ENCODE measurements at regions not wholly inside any gene's neighbourhood (a gene's known extent, or its start where the extent isn't known, plus 50 kb on each side); places are given as distances from the start of the nearest gene placed in this dataset.
A peak's percentile ranks its signal among the peaks of the same experiment; 100 is the strongest.

- no peaks in the 10 kb centered on the region for H3K27me3 Mint-ChIP-seq (ENCODE audit: low read depth)
- no peaks in the 10 kb centered on the region for H3K36me3 Mint-ChIP-seq (ENCODE audit: low read depth)
- no peak overlapping the region for H3K4me3 Mint-ChIP-seq
- DNase-seq (no peak), ATAC-seq (no peak)
- H3K27ac Mint-ChIP-seq = no peak overlapping the region
- ChIA-PET CTCF (no interaction called here), POLR2A (no interaction called here)
- H3K4me1 Mint-ChIP-seq (ENCODE audit: low read depth) = no peaks in the 10 kb centered on the region
- H3K9me3 Mint-ChIP-seq (ENCODE audit: insufficient read depth) = no peaks in the 10 kb centered on the region
Measured at GRCh38 chr12:118822512-118822911, 158.8 kb upstream of the SRRM4 start.

- Mint-ChIP-seq H3K9me3 (ENCODE audit: insufficient read depth) (no peaks in the 10 kb centered on the region), H3K4me3 (no peak overlapping the region), H3K27ac (no peak overlapping the region), H3K4me1 (ENCODE audit: low read depth) (no peaks in the 10 kb centered on the region), H3K36me3 (ENCODE audit: low read depth) (no peaks in the 10 kb centered on the region), H3K27me3 (ENCODE audit: low read depth) (no peaks in the 10 kb centered on the region)
- ChIA-PET POLR2A (no interaction called here), CTCF (no interaction called here)
- ATAC-seq = no peak
- DNase-seq = no peak
Measured at GRCh38 chr12:118827047-118827446, 154.3 kb upstream of the SRRM4 start.

- no peaks in the 10 kb centered on the region for H3K9me3 Mint-ChIP-seq (ENCODE audit: insufficient read depth)
- POLR2A ChIA-PET = no interaction called here
- DNase-seq = no peak
- H3K4me1 Mint-ChIP-seq (ENCODE audit: low read depth) = no peaks in the 10 kb centered on the region
- ATAC-seq = no peak
- no peak overlapping the region for H3K4me3 Mint-ChIP-seq
- no peaks in the 10 kb centered on the region for H3K27me3 Mint-ChIP-seq (ENCODE audit: low read depth)
- CTCF ChIA-PET = no interaction called here
- H3K36me3 Mint-ChIP-seq (ENCODE audit: low read depth) = no peaks in the 10 kb centered on the region
- no peak overlapping the region for H3K27ac Mint-ChIP-seq
Measured at GRCh38 chr12:118827606-118828005, 153.7 kb upstream of the SRRM4 start.

- H3K4me1 Mint-ChIP-seq (ENCODE audit: low read depth) = no peaks in the 10 kb centered on the region
- H3K4me3 Mint-ChIP-seq = no peak overlapping the region
- H3K36me3 Mint-ChIP-seq (ENCODE audit: low read depth) = no peaks in the 10 kb centered on the region
- H3K9me3 Mint-ChIP-seq (ENCODE audit: insufficient read depth) = no peaks in the 10 kb centered on the region
- H3K27me3 Mint-ChIP-seq (ENCODE audit: low read depth) = no peaks in the 10 kb centered on the region
- ChIA-PET CTCF (no interaction called here), POLR2A (no interaction called here)
- ATAC-seq = no peak
- no peak for DNase-seq
- H3K27ac Mint-ChIP-seq = no peak overlapping the region
Measured at GRCh38 chr12:118830296-118830695, 151.0 kb upstream of the SRRM4 start.

GRCh38 chr12:118835926-118836325 lies 145.4 kb upstream of the SRRM4 start:
- ChIA-PET CTCF (no interaction called here), POLR2A (no interaction called here)
- no peak overlapping the region for H3K4me3 Mint-ChIP-seq
- ATAC-seq (no peak), DNase-seq (no peak)
- H3K27ac Mint-ChIP-seq = no peak overlapping the region
- no peaks in the 10 kb centered on the region for H3K4me1 Mint-ChIP-seq (ENCODE audit: low read depth)
- no peaks in the 10 kb centered on the region for H3K36me3 Mint-ChIP-seq (ENCODE audit: low read depth)
- no peaks in the 10 kb centered on the region for H3K27me3 Mint-ChIP-seq (ENCODE audit: low read depth)
- no peaks in the 10 kb centered on the region for H3K9me3 Mint-ChIP-seq (ENCODE audit: insufficient read depth)

- H3K27ac Mint-ChIP-seq = no peak overlapping the region
- H3K36me3 Mint-ChIP-seq (ENCODE audit: low read depth) = no peaks in the 10 kb centered on the region
- no peak overlapping the region for H3K4me3 Mint-ChIP-seq
- DNase-seq (no peak), ATAC-seq (no peak)
- H3K9me3 Mint-ChIP-seq (ENCODE audit: insufficient read depth) = no peaks in the 10 kb centered on the region
- no peaks in the 10 kb centered on the region for H3K4me1 Mint-ChIP-seq (ENCODE audit: low read depth)
- no peaks in the 10 kb centered on the region for H3K27me3 Mint-ChIP-seq (ENCODE audit: low read depth)
- ChIA-PET CTCF (no interaction called here), POLR2A (no interaction called here)
Measured at GRCh38 chr12:118840399-118840798, 140.9 kb upstream of the SRRM4 start.

GRCh38 chr12:118840878-118841277 lies 140.5 kb upstream of the SRRM4 start:
- POLR2A ChIA-PET = no interaction called here
- DNase-seq (no peak), ATAC-seq (no peak)
- H3K27me3 Mint-ChIP-seq (ENCODE audit: low read depth) = no peaks in the 10 kb centered on the region
- H3K4me1 Mint-ChIP-seq (ENCODE audit: low read depth) = no peaks in the 10 kb centered on the region
- CTCF ChIA-PET = no interaction called here
- no peaks in the 10 kb centered on the region for H3K9me3 Mint-ChIP-seq (ENCODE audit: insufficient read depth)
- H3K36me3 Mint-ChIP-seq (ENCODE audit: low read depth) = no peaks in the 10 kb centered on the region
- H3K27ac Mint-ChIP-seq = no peak overlapping the region
- no peak overlapping the region for H3K4me3 Mint-ChIP-seq

- DNase-seq (no peak), ATAC-seq (no peak)
- Mint-ChIP-seq H3K36me3 (ENCODE audit: low read depth) (no peaks in the 10 kb centered on the region), H3K9me3 (ENCODE audit: insufficient read depth) (no peaks in the 10 kb centered on the region), H3K27ac (no peak overlapping the region), H3K4me3 (no peak overlapping the region), H3K27me3 (ENCODE audit: low read depth) (no peaks in the 10 kb centered on the region), H3K4me1 (ENCODE audit: low read depth) (no peaks in the 10 kb centered on the region)
- CTCF ChIA-PET = no interaction called here
- POLR2A ChIA-PET = no interaction called here
Measured at GRCh38 chr12:118841588-118841987, 139.8 kb upstream of the SRRM4 start.

- H3K27me3 Mint-ChIP-seq (ENCODE audit: low read depth) = no peaks in the 10 kb centered on the region
- H3K9me3 Mint-ChIP-seq (ENCODE audit: insufficient read depth) = no peaks in the 10 kb centered on the region
- no peaks in the 10 kb centered on the region for H3K4me1 Mint-ChIP-seq (ENCODE audit: low read depth)
- no peak for ATAC-seq
- H3K4me3 Mint-ChIP-seq = no peak overlapping the region
- ChIA-PET POLR2A (interaction anchor here (0.5 kb wide), 1 partner anchor 809 kb away, joined by 3 read pairs; no protein-coding TSS in a partner anchor), CTCF (no interaction called here)
- H3K36me3 Mint-ChIP-seq (ENCODE audit: low read depth) = no peaks in the 10 kb centered on the region
- H3K27ac Mint-ChIP-seq = no peak overlapping the region
- no peak for DNase-seq
Measured at GRCh38 chr12:118842866-118843265, 138.5 kb upstream of the SRRM4 start.

GRCh38 chr12:118846416-118846815 lies 134.9 kb upstream of the SRRM4 start:
- H3K27me3 Mint-ChIP-seq (ENCODE audit: low read depth) = no peaks in the 10 kb centered on the region
- H3K9me3 Mint-ChIP-seq (ENCODE audit: insufficient read depth) = no peaks in the 10 kb centered on the region
- no peak for DNase-seq
- no peaks in the 10 kb centered on the region for H3K4me1 Mint-ChIP-seq (ENCODE audit: low read depth)
- ChIA-PET CTCF (no interaction called here), POLR2A (no interaction called here)
- H3K4me3 Mint-ChIP-seq = no peak overlapping the region
- no peaks in the 10 kb centered on the region for H3K36me3 Mint-ChIP-seq (ENCODE audit: low read depth)
- ATAC-seq = no peak
- no peak overlapping the region for H3K27ac Mint-ChIP-seq

GRCh38 chr12:118850244-118850825 lies 131.0 kb upstream of the SRRM4 start:
- Mint-ChIP-seq H3K27me3 (ENCODE audit: low read depth) (no peaks in the 10 kb centered on the region), H3K36me3 (ENCODE audit: low read depth) (no peaks in the 10 kb centered on the region), H3K4me3 (no peak overlapping the region), H3K27ac (no peak overlapping the region), H3K4me1 (ENCODE audit: low read depth) (no peaks in the 10 kb centered on the region), H3K9me3 (ENCODE audit: insufficient read depth) (no peaks in the 10 kb centered on the region)
- POLR2A ChIA-PET = no interaction called here
- ATAC-seq = no peak
- peak; percentile 26 for DNase-seq
- CTCF ChIA-PET = interaction anchor here (0.7 kb wide), 1 partner anchor 9 kb away, joined by 4 read pairs; no protein-coding TSS in a partner anchor

- H3K4me1 Mint-ChIP-seq (ENCODE audit: low read depth) = no peaks in the 10 kb centered on the region
- DNase-seq = no peak
- H3K4me3 Mint-ChIP-seq = no peak overlapping the region
- no peaks in the 10 kb centered on the region for H3K27me3 Mint-ChIP-seq (ENCODE audit: low read depth)
- no peaks in the 10 kb centered on the region for H3K9me3 Mint-ChIP-seq (ENCODE audit: insufficient read depth)
- no peak overlapping the region for H3K27ac Mint-ChIP-seq
- POLR2A ChIA-PET = no interaction called here
- ATAC-seq = no peak
- H3K36me3 Mint-ChIP-seq (ENCODE audit: low read depth) = no peaks in the 10 kb centered on the region
- CTCF ChIA-PET = no interaction called here
Measured at GRCh38 chr12:118851891-118852290, 129.4 kb upstream of the SRRM4 start.

- DNase-seq (no peak), ATAC-seq (no peak)
- H3K27me3 Mint-ChIP-seq (ENCODE audit: low read depth) = no peaks in the 10 kb centered on the region
- no peak overlapping the region for H3K4me3 Mint-ChIP-seq
- no peaks in the 10 kb centered on the region for H3K36me3 Mint-ChIP-seq (ENCODE audit: low read depth)
- ChIA-PET CTCF (no interaction called here), POLR2A (no interaction called here)
- H3K9me3 Mint-ChIP-seq (ENCODE audit: insufficient read depth) = no peaks in the 10 kb centered on the region
- no peak overlapping the region for H3K27ac Mint-ChIP-seq
- H3K4me1 Mint-ChIP-seq (ENCODE audit: low read depth) = no peaks in the 10 kb centered on the region
Measured at GRCh38 chr12:118853634-118854033, 127.7 kb upstream of the SRRM4 start.

All from activated CD8-positive, alpha-beta T cell treated with anti-CD3 and anti-CD28 coated beads, Interleukin-2, amount 10 ng/mL, durations not matched to agents 7 days and 5 days (primary cell).